GM18502 (cell line): ENCODE measurements at regions not wholly inside any gene's neighbourhood (a gene's known extent, or its start where the extent isn't known, plus 50 kb on each side); places are given as distances from the start of the nearest gene placed in this dataset.
"Not testable (repeated sequence)": the region's sequence is repeated elsewhere in the genome, so short reads cannot be mapped to it uniquely, and the experiment has no call there.

ENCODE experiments used
- ATAC-seq: cut with Tn5 transposase; IDR thresholded peaks from one replicate; pipeline ENCODE4 v1.9.1; 2021; ENCODE audit warnings: mild to moderate bottlenecking; ENCODE audit not compliant: unreplicated experiment, poor library complexity

DNA sequence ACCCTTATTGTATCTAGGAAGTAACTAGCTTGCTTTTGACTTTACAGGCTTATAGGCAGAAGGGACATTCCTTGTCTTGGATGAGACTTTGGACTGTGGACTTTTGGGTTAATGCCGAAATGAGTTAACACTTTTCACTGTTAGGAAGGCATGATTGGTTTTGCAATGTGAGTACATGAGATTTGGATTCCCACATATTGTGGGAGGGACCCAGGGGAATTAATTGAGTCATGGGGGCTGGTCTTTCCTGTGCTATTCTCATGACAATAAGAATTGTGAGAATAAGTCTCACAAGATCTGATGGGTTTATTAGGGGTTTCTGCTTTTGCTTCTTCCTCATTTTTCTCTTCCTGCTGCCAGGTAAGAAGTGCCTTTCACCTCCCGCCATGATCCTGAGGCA is 417.5 kb downstream of the HINT1 start:
- no peak for ATAC-seq

DNA sequence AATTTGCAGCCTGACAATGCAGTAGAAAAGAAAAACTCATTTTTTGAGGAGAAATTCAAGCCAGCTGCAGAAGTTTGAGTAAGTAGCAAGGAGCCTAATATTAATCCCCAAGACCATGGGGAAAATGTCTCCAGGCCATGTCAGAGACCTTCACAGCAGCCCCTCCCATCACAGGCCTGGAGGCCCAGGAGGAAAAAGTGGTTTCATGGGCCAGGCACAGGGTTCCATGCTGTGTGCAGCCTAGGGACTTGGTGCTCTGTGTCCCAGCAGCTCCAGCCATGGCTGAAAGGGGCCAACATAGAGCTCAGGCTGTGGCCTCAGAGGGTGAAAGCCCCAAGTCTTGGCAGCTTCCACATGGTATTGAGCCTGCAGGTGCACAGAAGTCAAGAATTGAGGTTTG is 418.4 kb downstream of the HINT1 start:
- not testable (repeated sequence) for ATAC-seq

DNA sequence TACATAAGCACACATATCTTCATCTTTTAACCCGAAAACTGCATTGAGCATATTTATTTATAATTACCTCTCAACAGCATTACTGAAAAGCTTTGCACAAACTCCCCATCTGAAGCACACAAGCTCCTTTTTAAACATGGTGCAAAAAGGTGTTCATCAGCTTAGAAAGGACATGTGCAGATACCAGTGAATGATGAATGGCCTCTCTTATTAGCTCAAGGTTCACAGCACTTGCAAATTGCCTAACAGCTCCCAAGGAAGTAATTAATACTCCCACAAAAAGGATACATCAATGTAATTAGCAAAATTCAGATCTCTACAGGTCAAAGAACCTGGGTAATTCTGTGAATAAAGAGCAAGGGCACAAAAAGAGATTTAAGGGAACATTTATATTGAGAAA is 422.0 kb downstream of the HINT1 start:
- ATAC-seq = no peak

DNA sequence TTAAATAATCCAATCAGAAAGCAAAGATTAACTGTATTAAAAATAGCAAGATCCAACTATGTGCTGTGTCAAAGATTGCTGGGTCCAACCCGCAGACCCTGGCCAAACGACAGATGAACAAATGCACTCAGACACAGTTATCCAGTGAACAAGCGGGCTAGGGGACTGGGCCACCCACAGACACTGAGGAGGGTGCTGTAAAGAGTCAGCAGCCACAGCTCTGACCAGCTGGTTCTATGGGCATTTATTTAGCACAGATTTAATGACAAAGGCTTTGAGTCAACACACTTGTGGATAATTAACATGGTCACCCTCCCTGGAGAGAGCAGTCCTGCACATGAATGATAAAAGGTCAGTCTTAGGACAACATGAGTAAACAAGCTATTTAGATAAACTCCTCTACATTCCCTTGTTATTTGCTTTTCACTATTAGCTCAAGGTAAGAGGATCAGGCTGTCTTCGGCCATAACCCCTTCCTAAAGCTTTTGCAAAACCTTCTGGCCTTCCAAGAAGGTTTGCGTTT is 424.9 kb downstream of the HINT1 start:
- no peak for ATAC-seq

- no peak for ATAC-seq
These were observed 433.2 kb downstream of the HINT1 start for GRCh38 chr5:130731839-130732238.

GRCh38 chr5:130729541-130729940 is 435.5 kb downstream of the HINT1 start:
- no peak for ATAC-seq

- ATAC-seq = no peak
These were observed 437.2 kb downstream of the HINT1 start for GRCh38 chr5:130727830-130728229.

- no peak for ATAC-seq
These were observed 440.4 kb downstream of the HINT1 start for GRCh38 chr5:130724658-130725057.

GRCh38 chr5:130720355-130720754 is 444.7 kb downstream of the HINT1 start:
- no peak for ATAC-seq

DNA sequence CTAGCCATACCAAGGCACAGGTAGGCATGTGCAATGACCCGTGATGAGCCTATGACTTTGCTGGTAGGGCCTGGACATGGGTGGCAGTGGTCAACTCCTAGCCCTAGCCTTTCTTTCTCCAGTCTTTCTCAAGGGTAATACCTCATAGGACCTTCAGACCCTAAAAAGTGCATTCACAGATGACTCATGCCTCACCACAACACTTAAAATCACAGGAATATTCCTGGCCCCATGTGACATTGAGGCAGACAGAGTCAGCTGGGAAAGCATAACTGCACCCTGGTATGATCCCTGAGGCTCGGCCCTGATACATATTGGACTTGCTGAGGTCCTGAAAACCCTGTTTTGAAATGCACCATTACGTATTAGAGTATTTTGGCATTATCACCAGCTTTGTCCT is 449.5 kb downstream of the HINT1 start:
- ATAC-seq = no peak

DNA sequence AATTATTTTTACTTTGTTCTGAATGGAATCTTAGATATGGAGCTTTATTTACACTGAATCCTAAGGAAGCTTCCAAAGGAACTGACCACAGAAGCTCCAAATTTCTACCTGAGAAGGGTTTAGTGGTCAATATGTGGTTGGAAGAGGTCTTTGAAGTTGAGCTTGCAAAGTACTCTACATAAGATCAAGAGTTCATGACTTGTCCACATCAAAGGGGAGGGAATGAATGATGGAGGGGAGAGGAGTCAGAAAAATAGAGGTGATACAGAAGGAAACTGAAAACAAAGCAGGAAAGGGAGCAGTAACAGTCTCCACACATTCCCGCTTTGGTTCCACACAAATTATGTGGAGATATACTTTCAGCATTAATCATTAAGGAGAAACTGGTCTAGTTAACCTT is 450.9 kb downstream of the HINT1 start:
- no peak for ATAC-seq

DNA sequence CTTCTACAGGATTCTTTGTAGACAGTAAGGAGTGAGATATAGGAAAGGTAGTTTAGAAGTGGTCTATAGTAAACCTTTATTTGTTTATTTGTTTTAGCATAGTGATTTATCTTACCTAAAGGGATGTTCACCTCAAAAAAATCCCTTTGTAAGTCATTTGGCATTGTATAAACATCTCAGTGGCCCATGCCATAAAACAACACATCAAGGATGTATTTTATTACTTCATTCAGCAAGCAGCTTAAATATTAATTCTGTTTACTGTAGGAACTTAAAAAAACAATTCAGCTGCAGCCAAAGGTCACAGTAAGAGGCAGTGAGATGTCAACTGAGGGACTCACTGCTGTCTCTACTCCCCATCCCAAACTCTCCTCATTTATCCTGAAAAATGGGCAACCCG is 452.7 kb downstream of the HINT1 start:
- ATAC-seq = no peak

DNA sequence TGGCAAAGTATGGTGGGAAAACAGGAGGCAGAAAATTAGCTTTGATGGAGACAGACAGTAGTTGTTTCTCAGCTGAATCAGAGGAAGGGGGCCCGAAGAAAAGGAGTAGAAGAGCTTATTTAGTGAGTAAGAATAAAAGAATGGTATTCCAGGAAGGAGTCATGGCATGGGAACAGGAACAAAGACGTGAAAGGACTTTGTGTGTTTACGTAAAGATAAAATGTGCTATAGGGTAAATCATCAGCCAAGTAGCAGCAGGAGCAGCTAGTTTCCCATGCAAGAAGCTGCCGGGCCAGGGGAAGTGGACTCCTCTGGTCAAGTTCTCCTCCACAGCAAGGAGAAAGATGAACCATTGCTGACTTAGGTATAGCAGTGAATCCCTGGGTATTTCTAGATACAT is 454.5 kb downstream of the HINT1 start:
- ATAC-seq = no peak

DNA sequence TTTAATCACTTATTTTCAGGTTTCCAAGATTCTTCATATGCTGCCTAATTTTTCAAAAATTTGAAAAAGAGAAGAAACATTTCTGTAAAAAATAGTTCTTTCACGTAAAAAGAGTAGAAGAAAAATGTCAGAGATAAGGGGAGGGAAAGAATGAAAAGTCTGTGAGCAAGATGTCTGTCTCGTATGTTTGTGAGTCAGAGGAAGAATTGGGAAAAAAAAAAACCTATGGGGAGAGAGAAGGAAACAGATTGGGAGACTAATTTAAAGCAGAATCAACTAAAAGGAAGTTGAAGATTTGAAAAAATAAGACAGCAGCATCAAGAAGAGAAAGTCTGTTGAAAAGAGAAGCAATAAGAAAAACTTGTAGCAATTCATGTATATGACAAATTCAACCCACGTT is 456.3 kb downstream of the HINT1 start:
- ATAC-seq = no peak

GRCh38 chr5:130706696-130707095 is 458.4 kb downstream of the HINT1 start:
- ATAC-seq = no peak

GRCh38 chr5:130705368-130705767 is 459.7 kb downstream of the HINT1 start:
- ATAC-seq = no peak

GRCh38 chr5:130693509-130693908 is 471.5 kb downstream of the HINT1 start:
- no peak for ATAC-seq

DNA sequence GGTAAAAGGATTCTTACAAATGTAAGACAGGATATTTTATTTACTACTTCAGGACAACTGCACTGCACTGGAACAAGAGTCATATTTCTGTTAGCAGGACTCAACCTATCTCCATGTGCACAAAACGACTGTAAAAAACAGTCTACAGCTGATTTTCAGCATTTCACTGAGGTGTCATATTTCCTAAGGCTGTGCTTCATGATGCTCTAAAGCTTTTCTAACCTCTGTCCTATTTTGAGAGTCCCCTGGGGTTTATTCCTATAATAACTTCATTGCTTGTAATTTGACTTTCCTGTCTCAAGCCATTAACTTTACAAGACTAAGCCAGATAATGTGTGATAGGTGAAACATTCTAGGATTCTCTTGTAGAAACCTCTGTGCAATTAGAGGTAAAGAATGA is 472.3 kb downstream of the HINT1 start:
- no peak for ATAC-seq

- no peak for ATAC-seq
These were observed 475.2 kb downstream of the HINT1 start for GRCh38 chr5:130689831-130690230.

DNA sequence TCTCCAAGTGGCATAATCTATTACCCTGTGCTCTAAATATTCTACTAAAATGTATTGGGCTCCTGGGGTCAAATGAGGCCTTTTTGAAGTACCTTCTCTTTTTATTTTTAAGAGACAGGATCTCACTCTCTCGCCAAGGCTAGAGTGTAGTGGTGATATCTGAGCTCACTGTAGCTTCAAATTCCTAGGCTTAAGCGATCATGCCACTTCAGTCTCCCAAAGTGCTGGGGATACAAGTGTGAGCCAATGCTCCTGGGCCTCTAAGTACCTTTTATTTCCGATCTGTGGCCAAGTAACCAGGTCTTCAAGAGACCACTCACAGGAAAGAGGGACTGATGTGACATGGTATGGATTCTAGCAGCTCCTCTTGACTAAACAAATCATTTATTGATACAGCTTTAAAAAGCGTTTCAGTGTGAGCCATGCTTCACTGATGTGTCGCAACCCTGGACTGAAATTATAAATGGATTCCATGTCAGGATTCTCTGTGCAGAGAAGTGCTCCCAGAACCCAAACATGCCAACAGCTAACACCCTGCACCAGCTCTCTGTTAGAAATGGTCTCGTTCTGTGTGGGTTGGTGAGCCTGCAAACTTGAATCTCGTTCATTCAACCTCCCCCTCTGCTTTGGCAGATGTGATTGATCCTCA is 477.8 kb downstream of the HINT1 start:
- ATAC-seq = no peak

DNA sequence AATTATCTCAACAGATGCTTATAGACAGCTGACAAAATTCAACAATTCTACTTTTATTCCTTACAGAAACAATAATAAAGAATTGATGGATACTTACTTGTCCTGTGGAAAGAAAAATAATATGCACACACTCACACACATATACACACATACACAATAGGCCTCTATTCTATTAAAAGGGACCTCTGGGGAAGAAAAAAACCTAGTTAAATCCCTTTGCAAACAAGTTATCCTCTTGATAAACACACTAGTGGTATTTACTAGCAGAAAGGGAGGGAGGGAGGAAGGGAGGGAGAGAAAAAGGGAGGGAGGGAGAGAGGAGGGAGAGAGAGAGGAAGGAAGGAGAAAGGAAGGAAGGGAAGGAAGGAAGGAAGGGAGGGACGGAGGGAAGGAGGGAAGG is 486.4 kb downstream of the HINT1 start:
- no peak for ATAC-seq

GRCh38 chr5:130666462-130666861 is 498.6 kb downstream of the HINT1 start:
- ATAC-seq = no peak

DNA sequence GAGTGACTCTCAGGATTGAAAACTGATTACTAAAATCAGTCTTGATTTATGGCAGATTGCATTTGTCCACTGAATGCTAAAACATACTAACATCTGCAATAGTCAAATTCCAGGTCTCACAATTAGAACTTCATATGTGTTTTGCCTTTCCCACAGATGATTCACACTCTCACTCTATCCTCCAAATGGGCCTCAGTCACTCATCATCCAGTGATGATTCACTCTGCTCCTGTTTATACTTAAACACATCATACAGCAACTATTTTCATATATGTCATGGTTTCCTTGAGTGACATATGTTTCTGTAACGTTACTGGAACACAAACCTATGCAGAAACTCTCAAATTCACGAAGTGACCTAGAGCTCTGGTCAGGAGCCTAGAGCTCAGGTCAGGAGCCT is 512.9 kb downstream of the HINT1 start:
- ATAC-seq = no peak
